Left lung (tissue), 4 donors: ENCODE measurements at regions not wholly inside any gene's neighbourhood (a gene's known extent, or its start where the extent isn't known, plus 50 kb on each side); places are given as distances from the start of the nearest gene placed in this dataset.

Experiments
- ATAC-seq: fragments of 200-7000 bp; cut with Tn5 transposase; one replicate; pipeline ENCODE4 v1.9.1; 2020; ENCODE audit warnings: moderate library complexity
- DNase-seq, 4 donors: peaks; one replicate each; pipeline ENCODE4 v3.0.0-alpha.2; 2013 to 2020
- H3K27ac ChIP-seq, 2 donors: fragments of 200-600 bp; sonication (generic) in 1 of 2; one replicate each; pipeline versions ENCODE4 v1.5.0 to v1.8.0; 2020 to 2021
- H3K27me3 ChIP-seq, 2 donors: fragments of 200-600 bp; sonication (generic) in 1 of 2; one replicate each; pipeline versions ENCODE4 v1.5.0 to v1.8.0; 2020 to 2021
- H3K36me3 ChIP-seq, 2 donors: fragments of 200-600 bp; sonication (generic) in 1 of 2; one replicate each; pipeline versions ENCODE4 v1.5.0 to v1.8.0; 2020 to 2021
- H3K4me1 ChIP-seq, 2 donors: fragments of 200-600 bp; one replicate each; pipeline ENCODE4 v1.8.0; 2021
- H3K4me3 ChIP-seq, 2 donors: fragments of 200-600 bp; sonication (generic) in 1 of 2; one replicate each; pipeline versions ENCODE4 v1.5.0 to v1.8.0; 2020 to 2021; ENCODE audit warnings: mild to moderate bottlenecking in 1 of 2
- H3K9me3 ChIP-seq, 2 donors: fragments of 200-600 bp; sonication (generic) in 1 of 2; one replicate each; pipeline versions ENCODE4 v1.5.0 to v1.8.0; 2020 to 2021
- intact Hi-C, 2 donors: fragments of 100-400 bp; cut with DNase I; formaldehyde crosslinking; loops; one replicate each; pipeline versions ENCODE4 v1.11.2 to v1.14.2; 2022
- TF ChIP-seq, protein P1 (sequence below), 2 donors: fragments of 200-600 bp; sonication (generic) in 1 of 2; IDR thresholded peaks; one replicate each; pipeline versions ENCODE4 v1.5.0 to v1.8.0; 2021; ENCODE audit warnings: antibody characterized with exemption in 2 of 2
- donor health status: DM: no; HTN: yes; CAD: no.
- donor health status: DM: no; HTN: no; CAD: no.

DNA sequence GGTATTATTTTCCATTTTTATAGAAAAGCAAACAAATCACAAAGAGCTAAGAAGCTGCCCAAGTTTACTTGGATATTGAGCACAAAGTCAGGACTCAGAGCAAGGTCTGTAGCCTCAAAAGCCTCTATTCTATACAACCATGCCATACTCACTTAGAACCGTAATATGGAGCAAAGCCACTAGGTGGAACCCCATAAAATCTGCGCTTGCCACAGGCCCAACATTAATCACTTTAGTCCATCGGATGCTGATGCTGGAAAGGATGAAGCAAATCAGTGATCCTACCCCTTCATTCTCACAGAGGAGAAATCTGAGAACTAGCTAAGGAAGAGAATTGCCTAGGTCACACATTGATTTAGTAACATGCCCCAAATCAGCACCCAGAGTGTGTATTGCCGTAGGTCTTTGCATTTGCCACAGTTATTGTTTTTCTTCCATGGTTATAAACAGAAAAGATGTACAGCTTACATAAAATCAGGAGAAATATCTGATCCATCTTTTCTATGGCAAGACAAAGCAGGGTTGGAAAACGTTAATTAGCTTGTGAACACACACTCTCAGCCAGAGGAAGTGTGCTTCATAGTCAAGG, 56.7 kb upstream of the RAB38 start:
- no peaks in the 10 kb centered on the region for H3K36me3 ChIP-seq
- no peaks in the 10 kb centered on the region for H3K27me3 ChIP-seq
- H3K9me3 ChIP-seq = peaks cover 0 to 31% of the 10 kb centered on the region in 2 donors
- no peak overlapping the region for H3K4me3 ChIP-seq
- H3K4me1 ChIP-seq = no peaks in the 10 kb centered on the region
- intact Hi-C loops = no loop called here
- DNase-seq (peak in 1 of 4 donors; percentile 39), ATAC-seq (peak; percentile 91)
- TF ChIP-seq, protein P1, sequence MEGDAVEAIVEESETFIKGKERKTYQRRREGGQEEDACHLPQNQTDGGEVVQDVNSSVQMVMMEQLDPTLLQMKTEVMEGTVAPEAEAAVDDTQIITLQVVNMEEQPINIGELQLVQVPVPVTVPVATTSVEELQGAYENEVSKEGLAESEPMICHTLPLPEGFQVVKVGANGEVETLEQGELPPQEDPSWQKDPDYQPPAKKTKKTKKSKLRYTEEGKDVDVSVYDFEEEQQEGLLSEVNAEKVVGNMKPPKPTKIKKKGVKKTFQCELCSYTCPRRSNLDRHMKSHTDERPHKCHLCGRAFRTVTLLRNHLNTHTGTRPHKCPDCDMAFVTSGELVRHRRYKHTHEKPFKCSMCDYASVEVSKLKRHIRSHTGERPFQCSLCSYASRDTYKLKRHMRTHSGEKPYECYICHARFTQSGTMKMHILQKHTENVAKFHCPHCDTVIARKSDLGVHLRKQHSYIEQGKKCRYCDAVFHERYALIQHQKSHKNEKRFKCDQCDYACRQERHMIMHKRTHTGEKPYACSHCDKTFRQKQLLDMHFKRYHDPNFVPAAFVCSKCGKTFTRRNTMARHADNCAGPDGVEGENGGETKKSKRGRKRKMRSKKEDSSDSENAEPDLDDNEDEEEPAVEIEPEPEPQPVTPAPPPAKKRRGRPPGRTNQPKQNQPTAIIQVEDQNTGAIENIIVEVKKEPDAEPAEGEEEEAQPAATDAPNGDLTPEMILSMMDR (IDR thresholded peaks at IDR 0.05) = peak; percentile 44 to 52
- H3K27ac ChIP-seq = no peak overlapping the region

DNA sequence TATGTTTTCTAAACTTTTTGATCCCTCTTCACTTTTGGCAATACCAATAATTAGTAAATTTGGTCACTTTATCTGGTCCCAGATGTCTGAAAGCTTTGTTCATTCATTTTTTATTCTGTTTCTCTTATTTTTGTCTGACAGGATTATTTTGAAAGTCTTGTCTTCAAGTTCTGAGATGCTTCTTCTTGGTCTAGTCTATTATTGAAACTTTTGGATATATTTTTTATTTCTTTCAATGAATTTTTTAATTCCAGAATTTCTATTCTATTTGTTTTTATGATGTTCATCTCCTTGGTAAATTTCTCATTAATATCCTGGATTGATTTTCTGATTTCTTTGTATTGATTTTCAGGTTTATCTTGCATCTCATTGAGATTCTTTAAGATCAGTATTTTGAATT, 54.1 kb upstream of the RAB38 start:
- TF ChIP-seq, protein P1 (IDR thresholded peaks at IDR 0.05) = no peak
- intact Hi-C loops = no loop called here
- no peak overlapping the region for H3K27ac ChIP-seq
- no peak for ATAC-seq
- H3K4me3 ChIP-seq = no peak overlapping the region
- H3K9me3 ChIP-seq = peaks cover 0 to 53% of the 10 kb centered on the region in 2 donors
- H3K4me1 ChIP-seq = no peaks in the 10 kb centered on the region
- DNase-seq = no peak
- no peaks in the 10 kb centered on the region for H3K36me3 ChIP-seq
- H3K27me3 ChIP-seq = no peaks in the 10 kb centered on the region
